Renal pelvis (tissue), 1 donor: ENCODE measurements at regions not wholly inside any gene's neighbourhood (a gene's known extent, or its start where the extent isn't known, plus 50 kb on each side); places are given as distances from the start of the nearest gene placed in this dataset.

Source experiments
- DNase-seq: peaks from one replicate; pipeline ENCODE4 v3.0.0-alpha.2; 2013

DNA sequence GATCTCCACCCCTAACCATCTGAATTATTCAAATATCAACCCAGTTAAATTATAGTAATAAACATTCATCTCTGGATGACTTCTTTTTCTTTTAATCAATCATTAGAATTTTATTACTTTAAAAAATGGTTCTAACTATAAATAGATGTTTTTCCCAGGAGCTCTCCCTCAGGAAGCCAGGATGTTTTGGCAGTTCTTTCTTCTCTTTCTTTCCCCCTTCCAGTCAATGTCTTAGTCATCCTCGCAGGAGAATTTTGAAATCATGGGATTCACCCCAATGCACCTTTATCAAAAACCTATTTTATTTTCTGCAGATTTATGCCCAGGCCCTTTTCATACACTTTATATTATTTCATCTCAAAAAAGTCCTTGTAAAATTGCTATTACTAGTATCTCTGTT is 711.6 kb downstream of the CDH11 start:
- no peak for DNase-seq

DNA sequence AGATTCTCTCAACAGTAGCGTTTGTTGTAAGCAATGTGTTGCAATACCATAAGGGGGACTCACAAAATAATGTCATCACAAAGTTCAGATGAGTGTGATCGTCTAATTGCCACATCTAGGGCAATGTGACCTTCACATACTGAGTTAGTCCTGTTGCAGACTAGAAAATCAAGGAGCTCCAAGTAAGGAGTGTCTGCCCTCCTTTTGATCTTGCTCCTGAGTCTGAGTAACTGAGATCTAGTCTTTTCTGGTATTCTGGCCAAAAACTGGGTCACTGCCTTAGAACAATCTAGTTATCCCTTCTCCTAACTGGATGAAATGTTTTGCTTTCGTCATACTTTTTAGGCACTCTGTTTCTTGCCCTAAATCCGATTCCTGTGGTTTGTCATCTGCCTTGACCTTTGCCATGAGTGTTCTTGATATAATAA is 712.1 kb downstream of the CDH11 start:
- no peak for DNase-seq

- no peak for DNase-seq
Observed at GRCh38 chr16:64408699-64409098, 713.2 kb downstream of the CDH11 start.

- no peak for DNase-seq
Observed at GRCh38 chr16:64406770-64407181, 715.1 kb downstream of the CDH11 start.

- DNase-seq: no peak
Observed at GRCh38 chr16:64403352-64403751, 718.5 kb downstream of the CDH11 start.

- no peak for DNase-seq
Observed at GRCh38 chr16:64398793-64399192, 723.1 kb downstream of the CDH11 start.

GRCh38 chr16:64397945-64398508 is 723.8 kb downstream of the CDH11 start:
- no peak for DNase-seq

DNA sequence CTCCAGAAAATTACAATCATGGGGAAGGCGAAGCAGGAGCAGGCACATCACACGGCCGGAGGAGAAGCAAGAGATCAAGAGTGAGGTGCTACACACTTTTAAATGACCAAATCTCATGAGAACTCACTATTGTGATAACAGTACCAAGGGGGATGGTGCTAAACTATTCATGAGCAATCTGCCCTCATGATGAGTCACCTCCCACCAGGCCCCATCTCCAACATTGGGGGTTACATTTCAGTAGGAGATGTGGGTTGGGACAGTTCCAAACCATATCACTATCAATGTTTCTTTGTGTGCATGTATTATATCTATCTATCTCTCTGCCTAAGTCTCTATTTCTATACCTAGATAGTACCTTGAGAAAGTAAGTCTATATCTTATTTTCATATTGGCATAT is 724.8 kb downstream of the CDH11 start:
- DNase-seq: no peak

GRCh38 chr16:64394061-64394460 is 727.8 kb downstream of the CDH11 start:
- DNase-seq: no peak

DNA sequence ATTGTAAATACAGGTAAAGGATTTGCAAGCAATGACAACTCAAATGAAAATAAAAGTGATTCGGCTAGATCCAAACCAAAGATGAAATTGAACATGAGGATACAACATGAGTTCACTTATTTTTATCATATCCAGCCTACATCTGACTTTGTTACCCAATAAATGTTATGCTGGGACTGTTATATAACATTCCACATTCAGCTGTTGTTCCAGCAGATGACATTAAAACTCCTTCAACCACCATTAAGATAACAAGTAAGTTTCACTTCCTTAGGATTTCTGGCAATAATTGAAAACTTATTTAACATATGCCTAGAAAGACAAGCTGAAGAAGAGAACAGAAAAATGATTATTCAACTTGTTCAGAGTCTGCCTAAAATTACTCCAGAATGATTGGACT is 729.4 kb downstream of the CDH11 start:
- DNase-seq: no peak

DNA sequence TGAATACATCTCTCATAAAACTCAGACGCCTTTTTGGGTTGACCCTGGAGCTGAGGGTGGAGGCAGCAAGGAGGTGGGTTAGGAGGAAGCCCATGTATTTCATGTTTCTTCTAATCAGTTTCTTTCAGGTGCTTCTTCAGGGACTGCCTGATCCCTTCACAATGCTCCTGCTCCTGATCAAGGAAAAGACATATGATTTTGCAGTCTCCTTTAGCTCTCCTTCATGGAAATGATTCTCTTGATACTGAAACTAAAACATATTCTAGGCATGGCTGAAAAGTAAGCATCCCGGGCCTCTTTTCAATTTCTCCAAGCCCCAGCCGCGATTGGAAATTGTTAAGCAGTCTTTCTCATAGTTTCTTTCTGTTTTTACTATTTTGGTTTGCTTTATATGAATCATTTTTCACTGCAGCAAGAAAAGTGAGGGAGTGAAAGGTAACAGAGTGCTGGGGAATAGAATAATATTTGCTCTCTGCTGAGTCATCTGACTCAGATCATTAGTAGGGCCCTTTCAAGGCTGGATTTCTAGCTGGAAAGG is 730.7 kb downstream of the CDH11 start:
- DNase-seq: no peak

- no peak for DNase-seq
Observed at GRCh38 chr16:64390102-64390501, 731.8 kb downstream of the CDH11 start.

GRCh38 chr16:64384636-64385035 is 737.2 kb downstream of the CDH11 start:
- DNase-seq: no peak

GRCh38 chr16:64381979-64382378 is 739.9 kb downstream of the CDH11 start:
- DNase-seq: no peak

DNA sequence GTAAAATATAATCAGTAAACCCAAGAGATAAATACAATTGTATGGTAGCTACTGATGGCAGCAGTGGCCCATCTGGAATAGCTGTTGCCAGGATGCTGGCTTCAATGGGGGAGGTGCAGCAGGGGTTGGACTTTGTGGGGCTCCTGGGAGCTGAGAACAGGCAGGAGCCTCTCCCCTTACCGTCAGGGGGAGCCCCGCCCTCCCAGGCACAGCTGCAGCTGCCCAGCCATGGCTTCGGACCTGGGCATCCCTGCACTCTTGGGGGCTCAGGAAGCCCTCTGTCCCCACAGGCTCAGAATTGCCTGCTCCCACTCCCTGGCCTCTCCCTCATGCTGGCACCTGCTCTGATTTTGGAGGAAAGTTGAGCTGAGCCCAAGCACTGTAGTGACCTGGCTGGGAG is 741.1 kb downstream of the CDH11 start:
- DNase-seq: no peak

- no peak for DNase-seq
Observed at GRCh38 chr16:64375391-64375980, 746.4 kb downstream of the CDH11 start.

DNA sequence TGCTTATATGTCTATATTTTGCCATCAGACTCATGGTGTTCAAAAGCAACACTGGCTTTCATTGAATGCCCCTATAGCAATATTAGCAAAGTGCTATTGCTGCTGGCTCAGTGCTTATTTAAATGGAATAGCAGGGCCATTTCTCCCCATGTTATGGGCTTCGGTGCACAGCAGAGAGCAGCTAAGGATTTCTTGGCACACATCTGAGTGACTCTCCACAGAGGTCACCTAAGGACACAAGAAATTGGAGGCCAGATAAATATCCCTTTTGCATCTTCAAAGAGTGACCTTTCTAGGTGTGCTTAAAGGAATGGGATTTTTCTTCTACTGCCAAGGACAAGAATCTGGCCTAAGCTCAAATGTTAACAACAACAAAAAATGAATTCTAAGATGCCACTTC is 751.8 kb downstream of the CDH11 start:
- DNase-seq: no peak

- DNase-seq: no peak
Observed at GRCh38 chr16:64365448-64365931, 756.4 kb downstream of the CDH11 start.

- no peak for DNase-seq
Observed at GRCh38 chr16:64364894-64365293, 757.0 kb downstream of the CDH11 start.

- no peak for DNase-seq
Observed at GRCh38 chr16:64364416-64364815, 757.4 kb downstream of the CDH11 start.

DNA sequence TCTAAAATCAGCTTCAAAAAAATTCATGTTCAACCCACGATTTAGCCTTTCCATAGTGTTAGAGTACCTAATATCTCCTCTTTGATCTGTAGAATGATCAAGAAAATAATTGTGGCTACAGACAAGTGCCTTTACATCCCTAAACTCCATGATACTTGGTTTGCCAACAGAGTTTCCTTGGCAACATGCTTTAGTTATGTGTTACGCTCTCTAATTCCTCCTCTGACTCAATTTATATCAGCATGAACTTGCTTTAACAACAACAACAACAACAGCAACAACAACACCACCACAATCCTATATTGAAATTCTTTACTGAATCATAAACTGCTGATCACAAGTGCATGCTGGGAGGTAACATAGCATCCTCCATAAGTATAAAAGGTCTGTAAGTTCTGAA is 757.8 kb downstream of the CDH11 start:
- DNase-seq: no peak

DNA sequence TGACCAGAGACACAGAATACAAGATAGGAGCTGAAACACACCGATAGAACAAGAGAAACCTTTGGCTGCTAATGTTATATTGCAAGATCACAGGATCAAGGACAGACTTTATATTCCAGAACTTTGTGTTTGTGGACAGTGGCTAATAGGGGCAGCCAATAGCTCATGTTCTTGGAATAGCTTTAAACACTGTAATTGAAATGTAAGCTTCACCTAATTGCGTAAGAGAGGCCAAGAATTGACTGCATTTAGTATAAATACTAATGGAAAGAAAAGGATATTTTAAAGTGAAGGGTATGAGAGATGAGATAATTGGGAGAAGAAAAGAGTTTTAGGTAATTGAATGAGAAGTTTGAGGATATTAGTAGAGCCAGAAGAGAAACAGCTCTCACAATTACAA is 758.8 kb downstream of the CDH11 start:
- DNase-seq: no peak

GRCh38 chr16:64362193-64362592 is 759.7 kb downstream of the CDH11 start:
- DNase-seq: no peak

GRCh38 chr16:64361753-64362152 is 760.1 kb downstream of the CDH11 start:
- peak; percentile 9 for DNase-seq
